Activated CD8-positive, alpha-beta T cell treated with anti-CD3 and anti-CD28 coated beads for 36 hours (primary cell): ENCODE measurements at regions not wholly inside any gene's neighbourhood (a gene's known extent, or its start where the extent isn't known, plus 50 kb on each side); places are given as distances from the start of the nearest gene placed in this dataset.

ENCODE experiments used
- ATAC-seq: fragments of 200-7000 bp; cut with Tn5 transposase; one replicate; pipeline ENCODE4 v1.10.0; 2021; ENCODE audit warnings: mild to moderate bottlenecking, moderate library complexity
- CTCF ChIA-PET: fragments of 350-600 bp; sonication (Branson Sonifier 250); formaldehyde crosslinking; loops from one replicate; lab custom pipeline; 2021; ENCODE audit warnings: antibody characterized with exemption; lab: Charles Lee
- POLR2A ChIA-PET: fragments of 350-600 bp; sonication (Branson Sonifier 250); formaldehyde crosslinking; loops from one replicate; lab custom pipeline; 2021; ENCODE audit warnings: antibody characterized with exemption; lab: Charles Lee
- DNase-seq: peaks from one replicate; pipeline ENCODE4 v3.0.0-alpha.2; 2020
- H3K27ac Mint-ChIP-seq: one replicate; pipeline ENCODE4 v1.8.0; 2021; ENCODE audit warnings: mild to moderate bottlenecking, mixed read lengths
- H3K27me3 Mint-ChIP-seq: one replicate; pipeline ENCODE4 v1.8.0; 2021; ENCODE audit warnings: mixed read lengths
- H3K36me3 Mint-ChIP-seq: one replicate; pipeline ENCODE4 v1.8.0; 2021; ENCODE audit warnings: low read depth, mixed read lengths
- H3K4me1 Mint-ChIP-seq: one replicate; pipeline ENCODE4 v1.8.0; 2021; ENCODE audit warnings: low read depth, mixed read lengths
- H3K4me3 Mint-ChIP-seq: one replicate; pipeline ENCODE4 v1.8.0; 2021; ENCODE audit warnings: mild to moderate bottlenecking, moderate library complexity, mixed read lengths
- H3K9me3 Mint-ChIP-seq: one replicate; pipeline ENCODE4 v1.8.0; 2021; ENCODE audit warnings: mixed read lengths
- CTCF ChIP-seq: fragments of 200-600 bp; IDR thresholded peaks from one replicate; pipeline ENCODE4 v1.8.0; 2022; ENCODE audit warnings: antibody characterized with exemption, mild to moderate bottlenecking
- intact Hi-C: fragments of 100-400 bp; cut with micrococcal nuclease; formaldehyde crosslinking; loops from one replicate; pipeline ENCODE4 v1.10.0; 2022

- H3K27me3 Mint-ChIP-seq: no peaks in the 10 kb centered on the region
- TF ChIP-seq CTCF: no peak
- POLR2A ChIA-PET: no interaction called here
- no peak overlapping the region for H3K27ac Mint-ChIP-seq
- CTCF ChIA-PET: no interaction called here
- intact Hi-C loops: no loop called here
- H3K36me3 Mint-ChIP-seq: no peaks in the 10 kb centered on the region
- H3K9me3 Mint-ChIP-seq: no peaks in the 10 kb centered on the region
- no peaks in the 10 kb centered on the region for H3K4me1 Mint-ChIP-seq
- no peak for ATAC-seq
- H3K4me3 Mint-ChIP-seq: no peak overlapping the region
- DNase-seq: no peak
Observed at GRCh38 chr6:9195322-9195721, 760.0 kb upstream of the SLC35B3 start.

DNA sequence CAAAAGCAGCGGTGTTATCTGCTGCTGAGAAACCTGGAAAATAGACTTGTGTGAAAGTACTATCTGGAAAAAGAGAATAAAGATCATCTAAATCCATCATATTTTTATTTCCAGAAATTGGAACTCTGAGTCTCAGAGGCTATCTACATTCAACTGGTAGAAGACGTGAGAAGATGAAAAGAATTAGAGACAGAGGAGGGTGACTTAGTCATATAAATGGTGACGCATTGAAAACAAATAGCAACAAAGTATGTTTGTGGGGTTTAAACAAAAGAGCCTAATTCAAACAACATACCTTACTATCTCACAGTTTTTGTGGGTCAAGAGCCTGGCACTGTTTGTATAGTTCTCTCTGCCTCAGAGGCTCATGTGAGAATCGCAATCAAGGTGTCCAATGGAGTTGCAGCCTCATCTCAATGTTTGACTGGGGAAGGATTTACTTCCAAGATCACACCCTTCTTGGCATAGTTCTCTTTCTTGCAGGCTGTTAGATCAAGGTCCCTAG, 757.1 kb upstream of the SLC35B3 start:
- no peaks in the 10 kb centered on the region for H3K4me1 Mint-ChIP-seq
- no peak overlapping the region for H3K4me3 Mint-ChIP-seq
- TF ChIP-seq CTCF: no peak
- H3K9me3 Mint-ChIP-seq: no peaks in the 10 kb centered on the region
- POLR2A ChIA-PET: no interaction called here
- H3K27ac Mint-ChIP-seq: no peak overlapping the region
- H3K27me3 Mint-ChIP-seq: no peaks in the 10 kb centered on the region
- intact Hi-C loops: no loop called here
- ATAC-seq: no peak
- H3K36me3 Mint-ChIP-seq: no peaks in the 10 kb centered on the region
- no peak for DNase-seq
- CTCF ChIA-PET: no interaction called here

DNA sequence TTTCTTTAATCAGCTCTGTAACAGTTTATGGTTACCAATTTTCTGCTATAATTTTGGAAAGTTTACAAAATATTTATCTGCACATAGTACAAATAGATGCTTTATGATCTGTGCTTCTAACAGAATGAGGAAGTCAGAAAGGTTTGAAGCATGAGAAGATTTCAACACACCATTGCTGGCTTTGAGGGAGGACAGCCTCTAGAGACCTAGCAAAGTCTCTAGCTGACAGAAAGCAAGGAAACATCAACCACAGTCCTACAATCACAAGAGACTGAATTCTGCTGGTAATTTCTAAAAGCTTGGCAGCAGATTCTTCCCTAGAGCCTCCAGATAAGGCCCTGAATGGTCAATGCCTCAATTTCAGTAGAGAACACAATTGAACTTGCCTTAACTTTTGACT, 750.8 kb upstream of the SLC35B3 start:
- no peaks in the 10 kb centered on the region for H3K4me1 Mint-ChIP-seq
- H3K27me3 Mint-ChIP-seq: no peaks in the 10 kb centered on the region
- no peak for TF ChIP-seq CTCF
- ATAC-seq: no peak
- no peak for DNase-seq
- no peak overlapping the region for H3K27ac Mint-ChIP-seq
- CTCF ChIA-PET: no interaction called here
- intact Hi-C loops: no loop called here
- H3K9me3 Mint-ChIP-seq: peaks cover 3% of the 10 kb centered on the region
- H3K4me3 Mint-ChIP-seq: no peak overlapping the region
- H3K36me3 Mint-ChIP-seq: no peaks in the 10 kb centered on the region
- POLR2A ChIA-PET: no interaction called here

DNA sequence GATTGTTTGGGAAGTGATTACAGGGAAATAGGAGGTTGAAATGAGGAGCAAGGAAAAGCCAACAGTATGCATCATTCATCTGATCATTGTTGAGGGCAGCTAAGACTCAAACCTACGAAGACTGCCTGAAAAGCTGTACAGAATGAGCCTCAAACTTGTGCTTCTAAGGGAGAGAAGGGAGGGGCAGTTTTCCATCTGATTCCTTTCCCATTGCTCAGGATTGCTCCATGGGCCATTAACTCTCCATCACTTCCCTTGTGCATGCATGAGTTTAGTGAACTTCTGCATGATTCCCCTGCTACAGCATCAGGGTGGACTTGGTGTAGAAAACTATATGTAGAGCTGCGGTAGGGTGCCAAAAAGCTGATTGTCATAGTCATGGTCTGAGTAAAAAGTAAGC, 742.7 kb upstream of the SLC35B3 start:
- no peak overlapping the region for H3K4me3 Mint-ChIP-seq
- H3K4me1 Mint-ChIP-seq: no peaks in the 10 kb centered on the region
- peaks cover 2% of the 10 kb centered on the region for H3K9me3 Mint-ChIP-seq
- no peak overlapping the region for H3K27ac Mint-ChIP-seq
- H3K36me3 Mint-ChIP-seq: no peaks in the 10 kb centered on the region
- intact Hi-C loops: no loop called here
- ChIA-PET CTCF (no interaction called here), POLR2A (interaction anchor here (0.6 kb wide), 1 partner anchor 79 kb away, joined by 4 read pairs; no protein-coding TSS in a partner anchor)
- no peaks in the 10 kb centered on the region for H3K27me3 Mint-ChIP-seq
- TF ChIP-seq CTCF: no peak
- DNase-seq: no peak
- ATAC-seq: no peak

DNA sequence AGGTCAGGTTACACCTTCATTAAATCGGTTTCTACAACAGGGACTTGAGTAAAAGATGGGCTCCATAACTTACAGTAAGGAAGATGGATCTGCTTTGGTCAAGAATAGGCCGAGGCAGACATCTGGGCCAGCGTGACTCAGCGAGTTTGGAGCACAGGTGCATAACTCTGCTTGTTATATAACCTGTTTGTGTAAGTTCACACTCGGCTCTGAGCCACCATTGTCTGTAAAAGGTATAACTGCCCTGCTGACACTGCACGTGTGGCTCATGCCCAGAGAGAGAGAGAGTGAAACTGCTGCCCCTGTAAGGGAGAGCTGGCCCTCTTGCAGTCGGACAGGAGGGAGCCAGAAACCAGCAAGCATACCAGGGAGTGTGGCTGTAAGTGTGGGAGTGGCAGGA, 737.9 kb upstream of the SLC35B3 start:
- ATAC-seq (no peak), DNase-seq (no peak)
- CTCF ChIA-PET: no interaction called here
- Mint-ChIP-seq H3K4me3 (no peak overlapping the region), H3K27ac (no peak overlapping the region), H3K36me3 (no peaks in the 10 kb centered on the region), H3K4me1 (no peaks in the 10 kb centered on the region), H3K27me3 (no peaks in the 10 kb centered on the region), H3K9me3 (peaks cover 2% of the 10 kb centered on the region)
- intact Hi-C loops: no loop called here
- POLR2A ChIA-PET: no interaction called here
- TF ChIP-seq CTCF: no peak
